B cell (primary cell): ENCODE measurements at regions not wholly inside any gene's neighbourhood (a gene's known extent, or its start where the extent isn't known, plus 50 kb on each side); places are given as distances from the start of the nearest gene placed in this dataset.

Experiments used
- ATAC-seq: fragments of 200-7000 bp; cut with Tn5 transposase; one replicate; pipeline ENCODE4 v1.10.0; 2021; ENCODE audit warnings: low read depth, mild to moderate bottlenecking, moderate number of reproducible peaks, moderate library complexity
- CTCF ChIA-PET: fragments of 350-600 bp; sonication (Branson Sonifier 250); formaldehyde crosslinking; loops from one replicate; lab custom pipeline; 2021; ENCODE audit warnings: antibody characterized with exemption, inconsistent platforms; lab: Charles Lee
- POLR2A ChIA-PET: fragments of 350-600 bp; sonication (Branson Sonifier 250); formaldehyde crosslinking; loops from one replicate; lab custom pipeline; 2021; ENCODE audit warnings: antibody characterized with exemption; lab: Charles Lee
- DNase-seq: peaks from one replicate; pipeline ENCODE4 v3.0.0; 2013
- H2AFZ ChIP-seq: 2 replicates; pipeline ENCODE4 v1.6.1; 2012; ENCODE audit warnings: mild to moderate bottlenecking, low read depth, low read length; ENCODE audit not compliant: insufficient read depth, poor library complexity, severe bottlenecking
- H3K27ac ChIP-seq, 2 donors: 1 replicate in 1 of 2; 2 replicates in 1 of 2; pipeline ENCODE4 v1.5.1; 2012 to 2013; ENCODE audit warnings: low read length in 2 of 2, mild to moderate bottlenecking in 2 of 2, moderate library complexity in 1 of 2
- H3K27me3 ChIP-seq, 4 experiments: fragments of 200-600 bp in 1 of 4; sonication (generic) in 1 of 4; replicated peaks in 1 of 4; 1 replicate in 2 of 4; 2 replicates in 2 of 4; pipeline versions ENCODE4 v1.6.1 to v1.7.0; 2013 to 2016; ENCODE audit warnings: low read length in 3 of 4, mild to moderate bottlenecking in 2 of 4, mixed read lengths in 1 of 4, moderate library complexity in 1 of 4; ENCODE audit not compliant: insufficient read depth in 4 of 4, control insufficient read depth in 3 of 4; ENCODE audit errors: control extremely low read depth in 1 of 4
- H3K36me3 ChIP-seq, 2 experiments: replicated peaks in 1 of 2; 1 replicate in 1 of 2; 2 replicates in 1 of 2; pipeline versions ENCODE4 v1.6.1 to v1.7.1; 2013; ENCODE audit warnings: low read length in 1 of 2; ENCODE audit not compliant: insufficient read depth in 2 of 2, control insufficient read depth in 1 of 2; ENCODE audit errors: control extremely low read depth in 1 of 2, extremely low read depth in 1 of 2
- H3K4me1 ChIP-seq, 2 donors: fragments of 200-600 bp in 1 of 2; sonication (generic) in 1 of 2; 1 replicate in 1 of 2; 2 replicates in 1 of 2; pipeline versions ENCODE4 v1.5.1 to v1.6.1; 2013 to 2017; ENCODE audit warnings: low read length in 2 of 2; ENCODE audit not compliant: control insufficient read depth in 2 of 2, insufficient read depth in 2 of 2
- H3K4me2 ChIP-seq: replicated peaks from 2 replicates; pipeline ENCODE3; 2012; ENCODE audit warnings: mild to moderate bottlenecking, low read depth, low read length; ENCODE audit not compliant: poor library complexity, severe bottlenecking
- H3K4me3 ChIP-seq, 5 experiments: fragments of 200-600 bp in 1 of 5; sonication (generic) in 1 of 5; 1 replicate in 3 of 5; 2 replicates in 2 of 5; pipeline versions ENCODE4 v1.5.1 to v1.7.0; 2011 to 2016; ENCODE audit warnings: low read length in 4 of 5, mild to moderate bottlenecking in 4 of 5, low read depth in 2 of 5, control low read depth in 1 of 5, moderate library complexity in 1 of 5; ENCODE audit not compliant: insufficient read depth in 1 of 5; ENCODE audit errors: control extremely low read depth in 1 of 5, extremely low read depth in 1 of 5
- H3K79me2 ChIP-seq: fragments of 200-600 bp; sonication (generic); one replicate; pipeline ENCODE4 v1.6.0; 2016; ENCODE audit warnings: low read length; ENCODE audit not compliant: control insufficient read depth, insufficient read depth
- H3K9ac ChIP-seq: fragments of 200-600 bp; sonication (generic); 2 replicates; pipeline ENCODE4 v1.6.1; 2017; ENCODE audit warnings: mild to moderate bottlenecking, low read length, moderate library complexity
- H3K9me3 ChIP-seq, 3 donors: one replicate each; pipeline versions ENCODE4 v1.6.1 to v1.7.1; 2013; ENCODE audit warnings: low read length in 2 of 3; ENCODE audit not compliant: control insufficient read depth in 2 of 3, insufficient read depth in 1 of 3; ENCODE audit errors: control extremely low read depth in 1 of 3
- H4K20me1 ChIP-seq: 2 replicates; pipeline ENCODE4 v1.6.0; 2012; ENCODE audit warnings: mild to moderate bottlenecking, low read length; ENCODE audit not compliant: insufficient read depth, control insufficient read depth, poor library complexity, severe bottlenecking
- H3K27ac Mint-ChIP-seq: one replicate; pipeline ENCODE4 v1.8.0; 2021; ENCODE audit warnings: mixed read lengths
- H3K27me3 Mint-ChIP-seq: one replicate; pipeline ENCODE4 v1.8.0; 2021; ENCODE audit warnings: mixed read lengths
- H3K4me1 Mint-ChIP-seq: one replicate; pipeline ENCODE4 v1.8.0; 2021; ENCODE audit warnings: mixed read lengths
- H3K4me3 Mint-ChIP-seq: one replicate; pipeline ENCODE4 v1.8.0; 2021; ENCODE audit warnings: mixed read lengths
- H3K9me3 Mint-ChIP-seq: one replicate; pipeline ENCODE4 v1.8.0; 2022; ENCODE audit warnings: mixed read lengths; ENCODE audit not compliant: insufficient read depth
- CTCF ChIP-seq: fragments of 200-600 bp; IDR thresholded peaks from one replicate; pipeline ENCODE4 v1.8.0; 2022; ENCODE audit warnings: antibody characterized with exemption, mild to moderate bottlenecking
- EZH2 ChIP-seq: IDR thresholded peaks from 2 replicates; pipeline ENCODE4 v1.6.1; 2012; ENCODE audit warnings: borderline replicate concordance, low read depth, mild to moderate bottlenecking, moderate library complexity, low read length; ENCODE audit not compliant: insufficient read depth, poor library complexity, severe bottlenecking
- WGBS: methylation state at CpG from one replicate; pipeline ENCODE4 v1.1.5; 2013; ENCODE audit warnings: missing lambda C conversion rate; ENCODE audit not compliant: insufficient coverage; 5-methylcytosine and 5-hydroxymethylcytosine counted together
- intact Hi-C: fragments of 100-400 bp; cut with micrococcal nuclease; formaldehyde crosslinking; loops from one replicate; pipeline ENCODE4 v1.10.0; 2022

DNA sequence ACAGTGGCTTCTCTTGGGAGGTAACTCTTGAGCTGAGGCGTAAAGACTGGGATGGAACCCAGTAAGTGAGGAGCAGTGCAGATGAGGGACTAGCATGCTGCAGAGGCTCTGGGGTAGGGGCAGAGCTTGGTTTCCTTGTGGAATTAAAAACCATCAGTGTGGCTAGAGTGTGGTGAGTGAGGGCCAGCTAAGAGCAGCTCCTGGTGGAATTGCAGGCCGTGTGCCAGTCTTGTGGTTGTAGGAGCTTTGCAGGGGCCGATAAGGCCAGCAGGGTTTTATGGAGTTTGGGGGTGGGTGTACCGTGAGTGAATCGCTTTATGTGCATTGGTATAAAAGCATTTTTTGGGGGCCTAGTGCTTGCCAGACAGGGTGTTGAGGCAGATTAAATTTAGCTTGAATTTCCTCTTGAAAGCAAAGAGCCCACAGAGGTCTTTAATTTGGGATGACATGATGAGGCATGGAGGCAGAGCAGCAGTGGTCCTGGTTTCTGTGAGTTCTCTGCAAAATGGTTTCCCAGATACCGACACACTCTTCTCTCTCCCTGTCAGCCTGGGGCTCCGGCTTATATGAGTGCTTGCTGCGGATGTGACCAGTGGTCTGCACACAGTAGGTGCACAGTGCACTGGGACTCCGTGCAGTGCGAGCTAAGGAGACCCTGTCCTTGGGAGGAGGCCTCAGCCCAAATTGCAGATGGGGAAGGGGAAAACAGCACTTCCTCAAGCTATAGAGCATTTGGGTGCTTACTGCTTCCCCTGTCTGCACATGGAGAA is 176.4 kb upstream of the PITX1 start:
- Mint-ChIP-seq H3K4me3 (no peak overlapping the region), H3K9me3 (no peaks in the 10 kb centered on the region), H3K27me3 (peaks cover 28% of the 10 kb centered on the region), H3K4me1 (no peaks in the 10 kb centered on the region), H3K27ac (no peak overlapping the region)
- no peak for DNase-seq
- Histone ChIP-seq H3K4me3 (no peak overlapping the region), H3K9ac (no peak overlapping the region), H3K27ac (no peak overlapping the region), H3K9me3 (no peaks in the 10 kb centered on the region), H3K4me1 (no peaks in the 10 kb centered on the region), H3K4me2 (no peak overlapping the region), H3K27me3 (peaks cover 0 to 17% (median 2%) of the 10 kb centered on the region in 4 experiments), H2AFZ (no peak overlapping the region), H3K79me2 (no peaks in the 10 kb centered on the region), H3K36me3 (no peaks in the 10 kb centered on the region), H4K20me1 (no peaks in the 10 kb centered on the region)
- WGBS: 88% methylated on average over 10 of the region's 10 CpGs
- no peak for TF ChIP-seq CTCF
- TF ChIP-seq EZH2: no peak
- ChIA-PET CTCF (no interaction called here), POLR2A (interaction anchor here (0.6 kb wide), 2 partner anchors 295 to 371 kb away, joined by 3 to 5 read pairs; no protein-coding TSS in a partner anchor)
- ATAC-seq: no peak
- intact Hi-C loops: no loop called here

GRCh38 chr5:135208903-135209721 is 175.1 kb upstream of the PITX1 start:
- WGBS: 81% methylated on average over 4 of the region's 11 CpGs
- Histone ChIP-seq H3K9ac (no peak overlapping the region), H3K27me3 (peaks cover 0 to 17% (median 2%) of the 10 kb centered on the region in 4 experiments), H2AFZ (no peak overlapping the region), H3K79me2 (no peaks in the 10 kb centered on the region), H3K36me3 (no peaks in the 10 kb centered on the region), H3K4me1 (no peaks in the 10 kb centered on the region), H3K9me3 (no peaks in the 10 kb centered on the region), H3K4me2 (no peak overlapping the region), H3K4me3 (no peak overlapping the region), H3K27ac (no peak overlapping the region), H4K20me1 (no peaks in the 10 kb centered on the region)
- CTCF ChIA-PET: no interaction called here
- Mint-ChIP-seq H3K27me3 (peaks cover 26% of the 10 kb centered on the region), H3K9me3 (no peaks in the 10 kb centered on the region), H3K4me1 (no peaks in the 10 kb centered on the region), H3K4me3 (no peak overlapping the region), H3K27ac (no peak overlapping the region)
- TF ChIP-seq EZH2 (no peak), CTCF (no peak)
- POLR2A ChIA-PET: no interaction called here
- intact Hi-C loops: no loop called here
- ATAC-seq (no peak), DNase-seq (no peak)
